ENCODE measurements at regions not wholly inside any gene's neighbourhood (a gene's known extent, or its start where the extent isn't known, plus 50 kb on each side); places are given as distances from the start of the nearest gene placed in this dataset.

GRCh38 chr12:127421614-127422013 lies 845.4 kb upstream of the TMEM132C start:
- TF ChIP-seq POLR2AphosphoS5 (IDR thresholded peaks at IDR 0.05) (no peak), CTCF (IDR thresholded peaks at IDR 0.05 in 8 of 11, conservative IDR thresholded peaks at IDR 0.05 in 3 of 11) (no peak)
